GM10248 (cell line): ENCODE measurements at regions not wholly inside any gene's neighbourhood (a gene's known extent, or its start where the extent isn't known, plus 50 kb on each side); places are given as distances from the start of the nearest gene placed in this dataset.

ENCODE experiments used
- CTCF ChIA-PET: fragments of 300-600 bp; sonication (Branson Sonifier 250); formaldehyde crosslinking; extraction: SDS; loops from one replicate; lab custom pipeline; 2021; ENCODE audit warnings: antibody characterized with exemption; lab: Yijun Ruan, JAX
- POLR2A ChIA-PET: fragments of 350-650 bp; sonication (Branson Sonifier 250); formaldehyde crosslinking; extraction: SDS; loops from one replicate; lab custom pipeline; 2020; ENCODE audit warnings: antibody characterized with exemption; lab: Yijun Ruan, JAX
- DNase-seq: peaks from one replicate; pipeline ENCODE4 v3.0.0; 2012; ENCODE audit errors: extremely low spot score
- CTCF ChIP-seq: IDR thresholded peaks from 2 replicates; pipeline ENCODE4 v1.5.1; 2012; ENCODE audit warnings: mild to moderate bottlenecking, low read depth; ENCODE audit errors: extremely low read depth, missing control alignments, control extremely low read depth

GRCh38 chr3:13161771-13162535 is 88.7 kb upstream of the IQSEC1 start:
- CTCF ChIA-PET, result interaction anchor here (1.0 kb wide), 1 partner anchor 29 kb away, joined by 3 read pairs; no protein-coding TSS in a partner anchor
- POLR2A ChIA-PET, result no interaction called here
- DNase-seq, result no peak
- no peak for TF ChIP-seq CTCF

GRCh38 chr3:13161021-13161759 is 88.0 kb upstream of the IQSEC1 start:
- ChIA-PET CTCF (no interaction called here), POLR2A (no interaction called here)
- TF ChIP-seq CTCF, result no peak
- DNase-seq, result no peak

GRCh38 chr3:13160619-13161018 is 87.4 kb upstream of the IQSEC1 start:
- POLR2A ChIA-PET, result no interaction called here
- CTCF ChIA-PET, result no interaction called here
- no peak for TF ChIP-seq CTCF
- no peak for DNase-seq

- no peak for DNase-seq
- ChIA-PET CTCF (no interaction called here), POLR2A (no interaction called here)
- no peak for TF ChIP-seq CTCF
Observed at GRCh38 chr3:13159890-13160289, 86.7 kb upstream of the IQSEC1 start.

- ChIA-PET CTCF (no interaction called here), POLR2A (no interaction called here)
- TF ChIP-seq CTCF, result no peak
- no peak for DNase-seq
Observed at GRCh38 chr3:13158871-13159270, 85.6 kb upstream of the IQSEC1 start.

GRCh38 chr3:13158408-13158807 is 85.2 kb upstream of the IQSEC1 start:
- POLR2A ChIA-PET, result no interaction called here
- no peak for TF ChIP-seq CTCF
- no peak for DNase-seq
- CTCF ChIA-PET, result no interaction called here
